ENCODE measurements at regions not wholly inside any gene's neighbourhood (a gene's known extent, or its start where the extent isn't known, plus 50 kb on each side); places are given as distances from the start of the nearest gene placed in this dataset.

- no peak for DNase-seq
These were observed 54.6 kb upstream of the DEPDC1 start for GRCh38 chr1:68551459-68551858.

- no peak for DNase-seq
These were observed 61.6 kb upstream of the DEPDC1 start for GRCh38 chr1:68558321-68559026.

GRCh38 chr1:68565923-68566322 lies 69.0 kb upstream of the DEPDC1 start:
- no peak for DNase-seq

GRCh38 chr1:68570871-68571270 lies 74.0 kb upstream of the DEPDC1 start:
- no peak for DNase-seq

GRCh38 chr1:68571454-68572235 lies 74.8 kb upstream of the DEPDC1 start:
- no peak for DNase-seq

- no peak for DNase-seq
These were observed 88.5 kb upstream of the DEPDC1 start for GRCh38 chr1:68585351-68585750.

GRCh38 chr1:68586766-68587165 lies 89.9 kb upstream of the DEPDC1 start:
- no peak for DNase-seq

GRCh38 chr1:68588304-68588703 lies 91.4 kb upstream of the DEPDC1 start:
- no peak for DNase-seq

GRCh38 chr1:68590473-68590872 lies 93.6 kb upstream of the DEPDC1 start:
- DNase-seq = no peak

GRCh38 chr1:68594851-68595250 lies 98.0 kb upstream of the DEPDC1 start:
- DNase-seq = no peak

GRCh38 chr1:68600049-68600661 lies 103.3 kb upstream of the DEPDC1 start:
- no peak for DNase-seq

GRCh38 chr1:68608289-68608688 lies 111.4 kb upstream of the DEPDC1 start:
- no peak for DNase-seq

GRCh38 chr1:68615312-68615711 lies 118.4 kb upstream of the DEPDC1 start:
- no peak for DNase-seq

GRCh38 chr1:68617942-68618341 lies 121.1 kb upstream of the DEPDC1 start:
- no peak for DNase-seq

- no peak for DNase-seq
These were observed 123.7 kb upstream of the DEPDC1 start for GRCh38 chr1:68620571-68620970.

GRCh38 chr1:68623700-68624099 lies 126.8 kb upstream of the DEPDC1 start:
- DNase-seq = no peak

- DNase-seq = no peak
These were observed 127.4 kb upstream of the DEPDC1 start for GRCh38 chr1:68624233-68624632.

- no peak for DNase-seq
These were observed 128.7 kb upstream of the DEPDC1 start for GRCh38 chr1:68625624-68626023.

GRCh38 chr1:68633141-68633919 lies 136.4 kb upstream of the DEPDC1 start:
- DNase-seq = no peak

GRCh38 chr1:68644504-68644903 lies 147.6 kb upstream of the DEPDC1 start:
- DNase-seq = no peak

GRCh38 chr1:68651115-68651514 lies 154.2 kb upstream of the DEPDC1 start:
- DNase-seq = no peak

GRCh38 chr1:68653882-68654281 lies 157.0 kb upstream of the DEPDC1 start:
- DNase-seq = no peak

GRCh38 chr1:68673771-68674170 lies 176.9 kb upstream of the DEPDC1 start:
- no peak for DNase-seq

Data from NCI-H1048 (cell line).